GM12891 (cell line): ENCODE measurements at regions not wholly inside any gene's neighbourhood (a gene's known extent, or its start where the extent isn't known, plus 50 kb on each side); places are given as distances from the start of the nearest gene placed in this dataset.

Experiments used
- PAX5 ChIP-seq: IDR thresholded peaks from 2 replicates; pipeline ENCODE4 v1.6.1; 2011; ENCODE audit warnings: low read length, moderate library complexity, mild to moderate bottlenecking; ENCODE audit not compliant: insufficient read depth, severe bottlenecking
- POLR2A ChIP-seq: IDR thresholded peaks from 2 replicates; pipeline ENCODE4 v1.6.1; 2011; ENCODE audit warnings: low read depth, low read length, control low read depth
- POLR2AphosphoS5 ChIP-seq: IDR thresholded peaks from 2 replicates; pipeline ENCODE4 v1.6.1; 2011; ENCODE audit warnings: low read depth, low read length, control low read depth
- POU2F2 ChIP-seq: IDR thresholded peaks from 2 replicates; pipeline ENCODE4 v1.6.1; 2011; ENCODE audit warnings: low read depth, mild to moderate bottlenecking, control low read depth, low read length, moderate library complexity
- TAF1 ChIP-seq: IDR thresholded peaks from 2 replicates; pipeline ENCODE4 v1.6.1; 2011; ENCODE audit warnings: low read depth, low read length, control low read depth

GRCh38 chr14:104289507-104289906, 151.1 kb downstream of the KIF26A start:
- TF ChIP-seq POLR2A (no peak), POLR2AphosphoS5 (no peak), TAF1 (no peak), PAX5 (no peak), POU2F2 (no peak)
